Mesodermal cell (in vitro differentiated cells): ENCODE measurements at regions not wholly inside any gene's neighbourhood (a gene's known extent, or its start where the extent isn't known, plus 50 kb on each side); places are given as distances from the start of the nearest gene placed in this dataset.

Experiments used
- H3K27ac ChIP-seq: 2 replicates; pipeline ENCODE4 v1.7.0; 2013; ENCODE audit warnings: mild to moderate bottlenecking, low read depth, low read length, moderate library complexity; ENCODE audit not compliant: severe bottlenecking
- H3K36me3 ChIP-seq: 2 replicates; pipeline ENCODE4 v1.7.1; 2013; ENCODE audit warnings: mild to moderate bottlenecking, low read length, moderate library complexity; ENCODE audit not compliant: control insufficient read depth, insufficient read depth
- H3K4me1 ChIP-seq: one replicate; pipeline ENCODE4 v1.7.1; 2013; ENCODE audit warnings: mild to moderate bottlenecking, low read length; ENCODE audit not compliant: insufficient read depth, control insufficient read depth, poor library complexity, severe bottlenecking
- H3K4me3 ChIP-seq: 2 replicates; pipeline ENCODE4 v1.7.0; 2013; ENCODE audit warnings: low read length, control low read depth, mild to moderate bottlenecking; ENCODE audit not compliant: insufficient read depth, poor library complexity, severe bottlenecking; ENCODE audit errors: extremely low read depth
- H3K9me3 ChIP-seq: 2 replicates; pipeline ENCODE4 v1.7.1; 2013; ENCODE audit warnings: mild to moderate bottlenecking, low read length, moderate library complexity; ENCODE audit not compliant: control insufficient read depth
- WGBS, 2 experiments: methylation state at CpG; one replicate each; pipeline ENCODE4 v1.1.5; 2013; ENCODE audit warnings: missing lambda C conversion rate in 2 of 2; ENCODE audit not compliant: insufficient coverage in 2 of 2; 5-methylcytosine and 5-hydroxymethylcytosine counted together

GRCh38 chr11:19436932-19437331 is 196.2 kb upstream of the E2F8 start:
- Histone ChIP-seq H3K9me3 (no peaks in the 10 kb centered on the region), H3K4me3 (no peak overlapping the region), H3K27ac (no peak overlapping the region), H3K36me3 (no peaks in the 10 kb centered on the region), H3K4me1 (peaks cover 4% of the 10 kb centered on the region)

GRCh38 chr11:19435306-19435989 is 194.7 kb upstream of the E2F8 start:
- no peaks in the 10 kb centered on the region for H3K9me3 ChIP-seq
- no peaks in the 10 kb centered on the region for H3K4me1 ChIP-seq
- H3K4me3 ChIP-seq, result no peak overlapping the region
- 100% methylated on average over 1 to 2 of the region's 5 CpGs for WGBS, 2 experiments
- no peaks in the 10 kb centered on the region for H3K36me3 ChIP-seq
- no peak overlapping the region for H3K27ac ChIP-seq

- Histone ChIP-seq H3K27ac (no peak overlapping the region), H3K9me3 (no peaks in the 10 kb centered on the region), H3K36me3 (no peaks in the 10 kb centered on the region), H3K4me1 (no peaks in the 10 kb centered on the region), H3K4me3 (no peak overlapping the region)
- 85 to 100% methylated on average over 1 of the region's 1 CpG for WGBS, 2 experiments
Observed at GRCh38 chr11:19433791-19434190, 193.0 kb upstream of the E2F8 start.

GRCh38 chr11:19433367-19433766 is 192.6 kb upstream of the E2F8 start:
- WGBS, 2 experiments, result 80 to 100% methylated on average over 1 to 2 of the region's 2 CpGs
- H3K27ac ChIP-seq, result no peak overlapping the region
- no peaks in the 10 kb centered on the region for H3K9me3 ChIP-seq
- H3K4me1 ChIP-seq, result no peaks in the 10 kb centered on the region
- no peaks in the 10 kb centered on the region for H3K36me3 ChIP-seq
- H3K4me3 ChIP-seq, result no peak overlapping the region

GRCh38 chr11:19432370-19433061 is 191.8 kb upstream of the E2F8 start:
- Histone ChIP-seq H3K4me3 (no peak overlapping the region), H3K9me3 (no peaks in the 10 kb centered on the region), H3K4me1 (no peaks in the 10 kb centered on the region), H3K36me3 (no peaks in the 10 kb centered on the region), H3K27ac (no peak overlapping the region)
- WGBS, 2 experiments, result 36 to 57% methylated on average over 3 of the region's 3 CpGs

- Histone ChIP-seq H3K27ac (no peak overlapping the region), H3K9me3 (no peaks in the 10 kb centered on the region), H3K4me3 (no peak overlapping the region), H3K36me3 (no peaks in the 10 kb centered on the region), H3K4me1 (no peaks in the 10 kb centered on the region)
- 74 to 75% methylated on average over 8 of the region's 8 CpGs for WGBS, 2 experiments
Observed at GRCh38 chr11:19430754-19431398, 190.1 kb upstream of the E2F8 start.

GRCh38 chr11:19430346-19430745 is 189.6 kb upstream of the E2F8 start:
- no peak overlapping the region for H3K4me3 ChIP-seq
- no peaks in the 10 kb centered on the region for H3K4me1 ChIP-seq
- H3K9me3 ChIP-seq, result no peaks in the 10 kb centered on the region
- no peaks in the 10 kb centered on the region for H3K36me3 ChIP-seq
- no peak overlapping the region for H3K27ac ChIP-seq
- 88 to 90% methylated on average over 5 to 7 of the region's 7 CpGs for WGBS, 2 experiments

GRCh38 chr11:19429108-19429760 is 188.5 kb upstream of the E2F8 start:
- Histone ChIP-seq H3K27ac (no peak overlapping the region), H3K9me3 (no peaks in the 10 kb centered on the region), H3K4me1 (no peaks in the 10 kb centered on the region), H3K36me3 (no peaks in the 10 kb centered on the region), H3K4me3 (no peak overlapping the region)
- 100% methylated on average over 1 to 2 of the region's 3 CpGs for WGBS, 2 experiments

GRCh38 chr11:19428206-19429002 is 187.7 kb upstream of the E2F8 start:
- no peaks in the 10 kb centered on the region for H3K4me1 ChIP-seq
- no peak overlapping the region for H3K27ac ChIP-seq
- 93 to 100% methylated on average over 3 to 4 of the region's 8 CpGs for WGBS, 2 experiments

GRCh38 chr11:19426756-19427403 is 186.1 kb upstream of the E2F8 start:
- no peaks in the 10 kb centered on the region for H3K36me3 ChIP-seq
- 82% methylated on average over 2 to 4 of the region's 4 CpGs for WGBS, 2 experiments
- H3K4me1 ChIP-seq, result no peaks in the 10 kb centered on the region
- no peaks in the 10 kb centered on the region for H3K9me3 ChIP-seq
- no peak overlapping the region for H3K4me3 ChIP-seq
- H3K27ac ChIP-seq, result no peak overlapping the region

More at GRCh38 chr11:19428206-19429002, 187.7 kb upstream of the E2F8 start:
- Histone ChIP-seq H3K4me3 (no peak overlapping the region), H3K36me3 (no peaks in the 10 kb centered on the region), H3K9me3 (no peaks in the 10 kb centered on the region)
